Omental fat pad (tissue), 3 donors: ENCODE measurements at regions not wholly inside any gene's neighbourhood (a gene's known extent, or its start where the extent isn't known, plus 50 kb on each side); places are given as distances from the start of the nearest gene placed in this dataset.

Experiments
- ATAC-seq: fragments of 150-250 bp; one replicate; pipeline ENCODE4 v1.9.1; 2016; ENCODE audit warnings: mild to moderate bottlenecking, moderate library complexity; ENCODE audit not compliant: low FRiP score
- DNase-seq: peaks from one replicate; pipeline ENCODE4 v3.0.0-alpha.2; 2019; ENCODE audit warnings: low spot score
- TF ChIP-seq, protein P1 (sequence below), 3 donors: fragments of 450-650 bp; IDR thresholded peaks; one replicate each; pipeline ENCODE4 v1.5.1; 2016 to 2017; ENCODE audit warnings: antibody characterized with exemption in 3 of 3, mild to moderate bottlenecking in 3 of 3, moderate library complexity in 2 of 3

DNA sequence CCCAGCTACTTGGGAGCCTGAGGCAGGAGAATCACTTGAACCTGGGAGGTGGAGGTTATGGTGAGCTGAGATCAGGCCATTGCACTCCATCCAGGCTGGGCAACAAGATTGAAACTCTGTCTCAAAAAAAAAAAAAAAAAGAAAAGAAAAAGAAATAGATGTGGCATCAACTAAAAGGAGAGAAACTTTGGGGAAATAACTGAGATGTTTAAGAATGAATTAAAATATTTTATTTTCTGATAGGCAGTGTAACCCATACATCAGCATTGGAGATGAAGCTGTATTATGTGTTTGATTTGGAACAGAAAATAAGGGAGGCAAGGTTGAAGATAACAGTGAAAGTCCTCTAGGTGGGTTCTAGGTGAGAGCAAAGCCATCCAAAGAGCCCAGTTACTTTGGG is 110.7 kb upstream of the HNRNPA3 start:
- ATAC-seq, result no peak
- TF ChIP-seq, protein P1, sequence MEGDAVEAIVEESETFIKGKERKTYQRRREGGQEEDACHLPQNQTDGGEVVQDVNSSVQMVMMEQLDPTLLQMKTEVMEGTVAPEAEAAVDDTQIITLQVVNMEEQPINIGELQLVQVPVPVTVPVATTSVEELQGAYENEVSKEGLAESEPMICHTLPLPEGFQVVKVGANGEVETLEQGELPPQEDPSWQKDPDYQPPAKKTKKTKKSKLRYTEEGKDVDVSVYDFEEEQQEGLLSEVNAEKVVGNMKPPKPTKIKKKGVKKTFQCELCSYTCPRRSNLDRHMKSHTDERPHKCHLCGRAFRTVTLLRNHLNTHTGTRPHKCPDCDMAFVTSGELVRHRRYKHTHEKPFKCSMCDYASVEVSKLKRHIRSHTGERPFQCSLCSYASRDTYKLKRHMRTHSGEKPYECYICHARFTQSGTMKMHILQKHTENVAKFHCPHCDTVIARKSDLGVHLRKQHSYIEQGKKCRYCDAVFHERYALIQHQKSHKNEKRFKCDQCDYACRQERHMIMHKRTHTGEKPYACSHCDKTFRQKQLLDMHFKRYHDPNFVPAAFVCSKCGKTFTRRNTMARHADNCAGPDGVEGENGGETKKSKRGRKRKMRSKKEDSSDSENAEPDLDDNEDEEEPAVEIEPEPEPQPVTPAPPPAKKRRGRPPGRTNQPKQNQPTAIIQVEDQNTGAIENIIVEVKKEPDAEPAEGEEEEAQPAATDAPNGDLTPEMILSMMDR (IDR thresholded peaks at IDR 0.05), result no peak
- no peak for DNase-seq

DNA sequence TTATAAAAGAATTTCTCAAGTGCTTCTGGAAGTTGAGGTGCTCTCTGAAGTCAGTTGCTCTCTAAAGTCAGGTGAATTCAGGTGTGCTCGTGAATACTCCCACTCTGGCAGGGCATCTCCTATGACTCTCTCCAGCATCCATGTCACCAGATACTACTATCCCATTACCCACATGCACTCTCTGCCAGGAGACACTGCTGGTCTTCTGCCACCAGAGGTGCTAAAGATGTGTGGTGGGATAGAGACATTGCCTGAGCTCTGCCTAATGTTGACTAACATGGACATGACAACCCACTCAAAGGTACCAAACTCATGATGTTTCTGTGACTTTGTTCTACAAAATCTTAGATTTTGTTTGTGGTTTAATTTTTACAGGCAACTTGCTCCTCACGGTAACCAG is 106.4 kb upstream of the HNRNPA3 start:
- ATAC-seq, result no peak
- TF ChIP-seq, protein P1 (IDR thresholded peaks at IDR 0.05), result no peak
- no peak for DNase-seq

DNA sequence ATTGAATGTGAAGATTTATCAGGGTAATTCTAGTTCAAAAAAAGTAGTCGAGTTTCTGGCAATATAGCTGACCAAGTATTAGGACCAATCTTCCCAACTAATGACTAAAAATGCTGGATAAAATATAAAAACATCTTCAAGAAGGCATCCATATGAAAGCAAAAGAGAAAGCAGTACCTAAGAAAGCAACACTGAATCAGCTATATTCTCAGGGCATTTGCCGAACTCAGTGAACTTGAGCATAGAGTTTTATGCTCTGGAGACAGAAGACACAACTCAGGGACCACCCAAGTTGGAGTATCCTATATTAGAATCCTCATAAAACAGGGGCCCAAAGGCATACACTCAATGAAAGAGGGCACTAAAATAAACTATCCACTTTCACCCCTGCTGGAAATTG is 103.7 kb upstream of the HNRNPA3 start:
- ATAC-seq (no peak), DNase-seq (no peak)
- TF ChIP-seq, protein P1 (IDR thresholded peaks at IDR 0.05), result no peak

DNA sequence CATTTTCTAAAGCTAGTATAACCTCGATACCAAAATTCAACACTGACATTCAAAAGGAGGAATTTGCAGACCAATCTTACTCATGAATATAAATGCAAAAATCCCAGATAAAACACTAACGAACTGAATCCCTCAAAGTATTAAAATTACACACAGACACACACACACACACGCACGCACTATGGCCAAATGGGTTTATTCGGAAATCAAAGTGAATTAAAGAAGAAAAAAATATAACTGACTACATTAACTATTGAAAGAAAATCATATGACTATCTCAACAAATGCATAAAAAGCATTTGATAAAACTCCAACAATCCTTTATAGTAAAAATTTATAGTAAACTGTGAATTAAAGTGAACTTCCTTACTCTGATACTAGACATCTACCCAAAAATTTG is 97.9 kb upstream of the HNRNPA3 start:
- DNase-seq, result no peak
- TF ChIP-seq, protein P1 (IDR thresholded peaks at IDR 0.05), result no peak
- no peak for ATAC-seq

DNA sequence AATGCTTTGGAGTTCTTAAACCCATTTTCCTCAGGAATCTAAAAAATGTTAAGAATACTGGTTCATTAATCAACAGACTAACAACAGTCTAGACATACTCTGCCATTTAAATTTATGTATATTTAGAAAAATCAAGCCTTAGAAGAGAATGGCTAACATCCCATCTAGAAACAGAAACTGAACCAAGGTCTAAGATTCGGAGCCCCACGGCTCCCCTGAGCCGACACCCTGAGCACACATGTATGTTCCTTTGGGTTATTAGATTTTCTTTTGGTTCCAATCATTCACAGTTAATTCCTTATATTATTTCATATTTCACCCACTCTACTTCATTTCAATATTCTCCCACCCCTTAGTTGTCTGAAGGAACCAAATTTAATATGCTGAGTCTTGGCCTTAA is 94.8 kb upstream of the HNRNPA3 start:
- ATAC-seq, result no peak
- TF ChIP-seq, protein P1 (IDR thresholded peaks at IDR 0.05), result no peak
- DNase-seq, result no peak

DNA sequence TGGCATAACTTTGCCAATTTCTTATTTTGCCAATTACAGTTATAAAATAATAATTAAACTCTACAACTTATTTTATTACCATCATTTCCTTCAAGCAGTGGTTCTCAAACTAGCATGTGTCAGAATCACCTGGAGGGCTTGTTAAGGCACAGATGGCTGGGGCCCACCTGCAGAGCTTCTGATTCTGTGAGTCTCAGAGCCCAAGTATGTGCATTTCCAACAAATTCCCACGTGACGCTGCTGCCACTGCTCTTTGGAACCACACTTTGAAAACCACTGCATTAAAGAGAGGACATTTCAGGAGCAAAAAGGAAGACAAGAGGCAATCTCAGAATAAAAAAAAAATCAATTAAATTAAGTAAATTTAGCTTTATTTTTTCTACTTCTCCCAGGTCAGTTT is 94.0 kb upstream of the HNRNPA3 start:
- DNase-seq (no peak), ATAC-seq (no peak)
- TF ChIP-seq, protein P1 (IDR thresholded peaks at IDR 0.05), result no peak

DNA sequence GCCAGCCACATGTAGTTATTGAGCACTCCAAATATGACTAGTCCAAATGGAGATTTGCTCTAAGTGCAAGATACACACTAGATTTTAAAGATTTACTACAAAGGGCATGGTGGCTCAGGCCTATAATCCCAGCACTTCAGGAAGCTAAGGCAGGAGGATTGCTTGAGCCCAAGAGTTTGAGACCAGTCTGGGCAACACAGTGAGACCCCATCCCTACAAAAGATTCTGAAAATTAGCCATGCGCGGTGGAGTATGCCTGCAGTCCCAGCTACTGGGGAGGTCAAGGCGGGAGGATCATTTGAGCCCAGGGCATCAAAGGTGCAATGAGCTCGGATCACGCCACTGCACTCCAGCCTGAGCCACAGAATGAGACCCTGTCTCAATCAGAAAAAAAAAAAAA is 93.5 kb upstream of the HNRNPA3 start:
- ATAC-seq, result no peak
- TF ChIP-seq, protein P1 (IDR thresholded peaks at IDR 0.05), result no peak
- DNase-seq, result no peak
